Embryonic facial prominence (tissue), 1 donor: ENCODE measurements at regions not wholly inside any gene's neighbourhood (a gene's known extent, or its start where the extent isn't known, plus 50 kb on each side); places are given as distances from the start of the nearest gene placed in this dataset.

ENCODE experiments used
- DNase-seq: peaks from one replicate; pipeline ENCODE4 v3.0.0-alpha.2; 2016; ENCODE audit errors: extremely low spot score

DNA sequence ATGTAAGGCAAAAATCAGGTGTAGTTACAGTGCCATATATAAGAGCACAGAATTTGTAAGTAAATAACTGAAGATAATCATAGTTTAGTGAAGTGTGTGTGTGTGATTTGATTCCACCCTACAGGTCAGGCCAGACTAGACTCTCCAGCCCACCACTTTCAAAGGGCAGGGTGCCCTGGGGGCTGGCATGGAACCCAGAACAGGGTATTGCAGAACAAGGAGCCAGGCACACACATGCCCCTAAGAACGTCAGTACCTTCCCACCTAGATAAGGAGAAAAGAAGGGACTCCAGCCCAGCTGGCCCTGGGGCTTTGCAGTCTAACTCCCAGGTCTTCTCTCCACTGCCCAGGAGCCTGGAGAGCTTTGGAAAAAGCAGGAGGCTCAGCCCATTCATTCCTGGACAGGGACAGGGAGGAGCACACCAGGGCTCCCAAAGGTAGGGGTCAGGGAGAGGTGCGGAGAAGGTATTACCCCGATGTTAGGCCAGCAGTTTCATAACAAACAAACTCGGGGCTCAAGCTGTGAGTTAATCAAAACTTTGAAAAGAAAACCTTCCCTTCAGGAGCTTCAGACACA lies 149.7 kb upstream of the VANGL1 start:
- DNase-seq: no peak

- DNase-seq: no peak
Observed at GRCh38 chr1:115491298-115492018, 150.3 kb upstream of the VANGL1 start.

DNA sequence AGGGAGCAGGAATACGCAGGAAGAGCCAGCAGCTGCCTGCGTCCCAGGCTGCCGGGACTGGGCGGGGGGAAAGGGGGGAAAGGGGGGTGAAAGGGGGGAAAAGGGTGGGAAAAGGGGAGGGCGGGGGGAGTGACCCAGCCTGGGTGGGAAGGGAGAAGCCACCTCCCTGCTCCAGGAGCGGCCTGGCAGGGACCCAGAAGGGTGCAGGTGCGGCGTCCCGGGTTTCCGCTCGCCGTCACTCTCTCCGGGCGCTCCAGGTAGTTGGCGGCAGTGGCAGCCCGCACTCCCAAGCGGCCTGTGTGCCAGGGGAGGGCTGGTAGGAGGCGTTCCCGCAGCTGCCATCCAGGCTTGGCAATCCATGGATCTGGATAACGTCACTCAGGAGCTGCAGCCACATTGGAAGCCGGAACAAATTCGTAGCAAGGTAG lies 141.0 kb upstream of the NGF start:
- DNase-seq: no peak

- DNase-seq: no peak
Observed at GRCh38 chr1:115477071-115477470, 139.0 kb upstream of the NGF start.

DNA sequence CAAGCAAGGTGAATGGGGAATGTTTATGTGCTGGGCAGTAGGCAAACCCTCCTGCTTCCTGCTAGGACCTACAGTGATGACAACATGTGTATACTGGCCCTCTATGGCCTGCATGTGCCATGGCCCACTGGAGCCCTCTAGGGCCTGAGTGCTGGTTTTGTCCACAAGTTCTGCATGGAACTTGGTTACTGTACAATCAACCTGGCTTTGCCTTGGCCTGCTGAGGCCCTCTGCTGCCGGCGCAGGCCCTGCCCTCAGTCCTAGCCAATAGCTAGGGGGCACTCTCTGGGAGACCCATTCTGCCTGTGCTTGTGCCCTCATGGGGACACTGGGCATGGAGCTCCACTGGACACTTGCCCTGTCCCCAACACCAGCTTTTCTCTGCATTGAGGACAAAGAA lies 138.6 kb upstream of the NGF start:
- DNase-seq: no peak

DNA sequence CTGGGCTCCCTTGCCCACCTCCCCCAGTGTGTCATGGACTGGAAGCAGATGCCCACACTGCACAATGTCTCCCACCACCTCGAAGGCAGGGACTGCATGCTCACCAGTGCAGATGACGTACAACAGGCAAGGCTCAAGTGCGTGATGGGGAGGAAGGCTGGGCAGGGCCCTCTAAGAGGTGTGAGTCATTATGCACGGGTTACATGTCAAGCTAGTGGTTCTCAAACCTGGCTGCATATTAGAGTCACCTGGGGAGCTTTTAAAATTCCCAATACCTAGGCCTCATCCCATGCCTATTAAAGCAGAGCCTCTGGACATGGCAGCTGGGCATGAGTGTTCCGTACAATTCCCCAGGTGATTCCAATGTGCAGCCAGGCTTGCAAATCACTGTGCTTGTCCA lies 137.9 kb upstream of the NGF start:
- no peak for DNase-seq

GRCh38 chr1:115475252-115475651 lies 137.2 kb upstream of the NGF start:
- no peak for DNase-seq

DNA sequence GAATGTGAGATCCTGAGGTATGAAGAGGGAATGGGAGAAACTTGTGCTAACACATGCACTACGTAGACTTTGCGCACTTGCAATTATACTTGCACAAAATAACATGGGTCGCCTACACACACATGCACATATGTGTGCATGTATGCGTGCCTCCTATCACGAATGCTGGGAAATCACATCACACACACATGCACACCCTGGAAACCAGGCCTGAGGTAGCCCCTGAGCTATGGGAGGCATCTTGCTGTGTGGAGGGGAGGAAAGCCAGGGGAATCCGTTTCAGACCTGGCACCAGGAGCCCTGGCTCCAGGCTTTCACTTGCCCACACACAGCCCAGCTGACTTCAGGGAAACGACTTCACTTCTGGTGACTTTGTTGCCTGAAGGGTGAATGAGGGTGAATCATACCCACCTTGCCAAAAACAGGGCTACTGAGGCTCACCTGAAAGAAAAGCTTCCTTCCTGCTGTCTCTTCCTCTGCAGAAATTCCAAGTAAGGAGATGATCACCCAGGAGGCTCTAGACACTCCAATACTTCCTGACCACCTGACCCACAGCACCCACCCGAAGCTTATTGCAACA lies 136.0 kb upstream of the NGF start:
- no peak for DNase-seq

GRCh38 chr1:115469703-115470476 lies 131.8 kb upstream of the NGF start:
- no peak for DNase-seq

GRCh38 chr1:115467790-115468189 lies 129.7 kb upstream of the NGF start:
- no peak for DNase-seq

- no peak for DNase-seq
Observed at GRCh38 chr1:115467196-115467595, 129.1 kb upstream of the NGF start.

DNA sequence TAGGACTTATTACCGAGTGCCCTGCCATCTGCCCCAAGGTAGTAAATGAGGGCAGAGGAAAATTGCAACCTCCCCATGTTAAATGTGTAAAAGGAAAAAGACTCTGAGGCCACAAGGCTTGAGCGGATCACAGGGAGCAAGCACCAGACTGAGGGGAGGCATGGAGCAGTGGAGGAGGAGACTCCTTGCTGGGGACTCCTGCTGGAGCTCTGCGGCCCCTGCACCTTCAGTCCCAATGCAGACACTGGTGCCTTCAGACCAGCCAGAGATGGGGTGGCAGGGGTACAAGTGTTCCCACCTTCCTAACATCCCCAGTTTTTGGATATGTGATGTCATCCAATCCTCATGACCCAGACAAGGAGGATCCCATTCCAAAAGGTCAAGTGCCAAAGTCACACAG lies 128.4 kb upstream of the NGF start:
- no peak for DNase-seq

GRCh38 chr1:115465802-115466363 lies 127.8 kb upstream of the NGF start:
- DNase-seq: no peak

DNA sequence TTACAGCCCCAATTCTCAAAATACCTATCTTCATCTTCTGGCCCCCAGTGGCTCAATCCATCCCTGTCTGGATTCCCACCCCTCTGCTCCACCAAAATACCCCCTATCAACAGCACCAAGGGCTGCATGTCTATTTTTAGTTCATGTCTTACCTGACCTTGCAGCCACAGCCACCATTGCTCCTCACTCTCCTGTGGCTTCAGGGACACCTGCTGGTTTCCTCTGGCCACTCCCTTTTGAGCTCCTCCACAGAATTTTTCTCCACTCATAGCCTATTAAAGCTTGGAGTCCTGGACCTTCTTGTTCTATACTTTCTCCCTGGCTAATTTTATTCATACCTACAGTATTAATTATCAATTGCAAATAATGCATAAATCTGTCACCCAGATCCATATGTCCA lies 125.3 kb upstream of the NGF start:
- no peak for DNase-seq

DNA sequence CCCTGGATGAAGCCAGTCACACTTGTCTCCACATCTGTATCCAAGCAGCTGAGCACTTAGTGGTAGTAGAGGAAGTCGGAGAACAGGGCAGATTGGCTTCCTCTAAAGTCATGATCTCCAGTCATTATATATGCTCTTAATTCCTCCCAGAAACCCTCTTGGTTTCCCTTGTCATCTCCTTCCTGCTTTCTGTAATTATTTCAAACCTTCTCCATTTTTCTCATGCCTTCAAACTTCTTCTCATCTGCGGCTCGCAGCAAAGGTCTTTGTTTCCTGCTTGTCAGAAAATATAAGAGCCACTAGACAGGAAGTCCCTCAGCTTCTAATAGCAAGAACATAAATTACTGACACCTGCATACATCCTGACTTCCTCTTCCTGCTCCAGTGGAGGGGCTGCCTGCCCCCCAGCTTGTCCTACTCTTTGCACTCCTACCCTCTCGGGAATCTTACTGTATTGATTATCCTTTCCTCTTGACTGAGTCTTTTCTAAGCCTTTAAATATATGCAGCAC lies 124.6 kb upstream of the NGF start:
- no peak for DNase-seq

- no peak for DNase-seq
Observed at GRCh38 chr1:115461526-115461925, 123.5 kb upstream of the NGF start.

- DNase-seq: no peak
Observed at GRCh38 chr1:115459161-115459560, 121.1 kb upstream of the NGF start.

- no peak for DNase-seq
Observed at GRCh38 chr1:115458426-115459114, 120.5 kb upstream of the NGF start.

DNA sequence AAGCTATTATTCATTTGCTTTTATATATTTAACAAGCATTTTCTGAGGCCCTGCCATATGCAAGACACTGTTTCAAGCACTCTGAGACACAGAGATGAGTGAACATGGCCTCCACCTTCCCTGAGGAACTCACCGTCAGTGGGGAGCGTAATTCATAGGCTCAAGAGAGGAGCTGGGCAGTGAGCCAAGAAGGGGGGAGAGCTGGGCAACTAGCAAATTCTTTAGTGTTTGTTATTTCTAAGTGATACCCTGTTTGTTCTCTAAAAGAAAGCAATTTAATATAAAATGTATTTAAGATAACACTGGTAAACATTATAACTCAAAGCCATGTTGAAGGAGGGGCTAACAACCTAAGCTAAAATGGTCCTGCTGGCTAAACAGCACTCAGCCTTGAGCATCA lies 119.2 kb upstream of the NGF start:
- no peak for DNase-seq

DNA sequence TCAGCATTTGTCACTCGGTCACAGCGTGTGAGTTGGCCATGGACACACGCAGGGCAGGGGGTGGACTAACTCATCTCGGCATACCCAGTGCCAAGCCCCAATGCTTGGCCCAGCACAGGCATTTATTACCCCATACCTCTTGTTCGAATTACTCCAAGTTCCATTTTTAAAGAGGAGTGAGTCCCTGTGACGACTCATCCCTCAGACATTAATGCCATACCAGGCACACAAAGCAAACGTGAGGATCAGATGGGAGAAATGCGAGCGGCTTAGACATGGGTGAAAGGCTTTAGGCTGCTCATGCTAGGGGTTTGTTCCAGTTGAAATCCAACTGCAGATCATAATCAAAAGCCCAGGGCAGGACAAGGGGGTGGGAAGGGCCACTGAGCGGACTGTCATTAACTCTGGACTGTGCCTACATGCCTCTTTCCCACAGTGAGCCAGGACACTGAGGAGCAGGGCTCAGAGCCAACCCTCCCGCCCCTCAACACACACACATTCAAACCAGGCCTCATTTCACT lies 118.5 kb upstream of the NGF start:
- no peak for DNase-seq

DNA sequence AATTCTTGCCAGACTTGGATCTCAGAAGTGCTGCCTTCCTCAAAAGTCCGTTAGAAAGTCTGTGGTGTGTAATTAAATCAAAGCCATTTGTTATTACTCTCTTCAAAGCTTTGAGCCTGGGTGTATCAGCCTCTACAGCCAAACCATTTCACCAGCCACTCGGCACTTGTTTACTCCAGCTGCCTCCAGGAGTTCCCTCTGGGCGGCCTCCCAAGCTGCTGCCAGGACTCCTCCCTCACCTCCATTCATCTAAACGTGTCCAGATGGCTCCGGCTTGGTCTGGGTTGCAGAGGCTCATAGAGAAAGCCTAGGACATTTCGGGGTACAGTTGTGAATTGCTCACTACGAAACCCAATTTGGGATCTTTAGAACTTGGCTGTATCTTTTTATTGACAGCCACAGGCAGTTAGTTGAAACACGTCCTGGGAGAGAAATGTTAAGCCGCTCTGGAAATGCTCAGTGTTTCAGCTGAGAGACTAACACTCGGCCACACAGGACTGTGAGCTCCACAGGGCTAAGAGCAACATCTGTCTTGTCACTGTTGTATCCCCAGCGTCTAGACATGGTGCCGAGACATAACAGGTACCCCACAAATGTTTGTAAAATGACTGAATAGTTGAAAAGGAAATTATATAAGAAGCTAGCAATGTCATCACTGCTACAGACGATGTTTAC lies 116.9 kb upstream of the NGF start:
- no peak for DNase-seq
